Ascending aorta (tissue), 2 donors: ENCODE measurements at regions not wholly inside any gene's neighbourhood (a gene's known extent, or its start where the extent isn't known, plus 50 kb on each side); places are given as distances from the start of the nearest gene placed in this dataset.

ENCODE experiments used
- DNase-seq, 2 donors: peaks; one replicate each; pipeline ENCODE4 v3.0.0-alpha.2; 2019; ENCODE audit warnings: low spot score in 2 of 2
- H3K27ac ChIP-seq, 2 donors: fragments of 200-600 bp; sonication (generic); one replicate each; pipeline ENCODE4 v1.5.1; 2016 to 2017; ENCODE audit warnings: mild to moderate bottlenecking in 1 of 2
- H3K27me3 ChIP-seq: fragments of 200-600 bp; sonication (generic); one replicate; pipeline ENCODE4 v1.5.1; 2017
- H3K36me3 ChIP-seq, 2 donors: fragments of 200-600 bp; sonication (generic); one replicate each; pipeline ENCODE4 v1.5.1; 2016
- H3K4me1 ChIP-seq, 2 donors: fragments of 200-600 bp; sonication (generic); one replicate each; pipeline ENCODE4 v1.5.1; 2016 to 2017; ENCODE audit warnings: mild to moderate bottlenecking in 1 of 2
- H3K4me3 ChIP-seq, 2 donors: fragments of 200-600 bp; sonication (generic); one replicate each; pipeline ENCODE4 v1.5.1; 2016 to 2017; ENCODE audit warnings: mild to moderate bottlenecking in 1 of 2
- H3K9me3 ChIP-seq, 2 donors: fragments of 200-600 bp; sonication (generic); one replicate each; pipeline ENCODE4 v1.5.1; 2016
- CTCF ChIP-seq, 3 experiments: fragments of 200-600 bp in 2 of 3; fragments of 450-650 bp in 1 of 3; sonication (generic) in 2 of 3; IDR thresholded peaks; one replicate each; pipeline ENCODE4 v1.5.1; 2016 to 2019; ENCODE audit warnings: antibody characterized with exemption in 3 of 3, mild to moderate bottlenecking in 1 of 3, moderate library complexity in 1 of 3
- intact Hi-C: fragments of 100-400 bp; cut with DNase I; formaldehyde crosslinking; loops from one replicate; pipeline ENCODE4 v1.15.1; 2023

DNA sequence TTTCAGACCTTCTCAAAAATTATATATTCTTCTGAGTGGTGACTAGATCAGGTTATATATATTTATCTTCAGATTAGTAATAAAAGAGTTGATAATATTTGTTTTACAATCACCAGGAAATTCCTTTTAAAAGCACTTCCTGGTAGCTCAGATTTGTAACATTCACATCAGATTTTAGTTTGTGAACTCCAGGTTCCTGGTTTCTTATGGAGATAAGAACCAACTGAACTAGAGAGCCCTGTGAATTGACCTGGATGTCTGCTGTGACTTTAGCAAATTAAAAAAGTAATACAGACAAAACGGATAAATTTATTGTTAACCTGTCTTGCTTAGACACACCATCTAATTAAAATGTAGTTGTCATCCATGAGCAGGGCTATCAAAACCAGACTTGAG, 868.7 kb downstream of the BCL11A start:
- H3K27me3 ChIP-seq, result no peaks in the 10 kb centered on the region
- no peak overlapping the region for H3K4me3 ChIP-seq
- H3K27ac ChIP-seq, result no peak overlapping the region
- DNase-seq, result no peak
- intact Hi-C loops, result no loop called here
- no peaks in the 10 kb centered on the region for H3K9me3 ChIP-seq
- H3K36me3 ChIP-seq, result no peaks in the 10 kb centered on the region
- no peak for TF ChIP-seq CTCF (IDR thresholded peaks at IDR 0.05)
- H3K4me1 ChIP-seq, result no peaks in the 10 kb centered on the region

- Histone ChIP-seq H3K27me3 (no peaks in the 10 kb centered on the region), H3K36me3 (no peaks in the 10 kb centered on the region), H3K27ac (no peak overlapping the region), H3K4me3 (no peak overlapping the region), H3K9me3 (no peaks in the 10 kb centered on the region), H3K4me1 (no peaks in the 10 kb centered on the region)
- TF ChIP-seq CTCF (IDR thresholded peaks at IDR 0.05), result no peak
- DNase-seq, result no peak
- intact Hi-C loops, result no loop called here
Measured at GRCh38 chr2:59684116-59684770, 869.2 kb downstream of the BCL11A start.

GRCh38 chr2:59680863-59681262, 872.6 kb downstream of the BCL11A start:
- no peaks in the 10 kb centered on the region for H3K4me1 ChIP-seq
- no peak overlapping the region for H3K4me3 ChIP-seq
- no peaks in the 10 kb centered on the region for H3K9me3 ChIP-seq
- no peaks in the 10 kb centered on the region for H3K27me3 ChIP-seq
- intact Hi-C loops, result no loop called here
- no peak overlapping the region for H3K27ac ChIP-seq
- no peak for DNase-seq
- H3K36me3 ChIP-seq, result no peaks in the 10 kb centered on the region
- TF ChIP-seq CTCF (IDR thresholded peaks at IDR 0.05), result no peak

GRCh38 chr2:59677158-59677557, 876.3 kb downstream of the BCL11A start:
- Histone ChIP-seq H3K36me3 (no peaks in the 10 kb centered on the region), H3K4me3 (no peak overlapping the region), H3K27ac (no peak overlapping the region), H3K4me1 (no peaks in the 10 kb centered on the region), H3K9me3 (no peaks in the 10 kb centered on the region), H3K27me3 (no peaks in the 10 kb centered on the region)
- no peak for TF ChIP-seq CTCF (IDR thresholded peaks at IDR 0.05)
- no peak for DNase-seq
- intact Hi-C loops, result no loop called here

- no peak overlapping the region for H3K27ac ChIP-seq
- no peaks in the 10 kb centered on the region for H3K36me3 ChIP-seq
- H3K27me3 ChIP-seq, result no peaks in the 10 kb centered on the region
- no peak for TF ChIP-seq CTCF (IDR thresholded peaks at IDR 0.05)
- intact Hi-C loops, result no loop called here
- H3K4me3 ChIP-seq, result no peak overlapping the region
- DNase-seq, result no peak
- no peaks in the 10 kb centered on the region for H3K4me1 ChIP-seq
- H3K9me3 ChIP-seq, result no peaks in the 10 kb centered on the region
Measured at GRCh38 chr2:59674100-59674499, 879.4 kb downstream of the BCL11A start.

- DNase-seq, result no peak
- Histone ChIP-seq H3K36me3 (no peaks in the 10 kb centered on the region), H3K27me3 (no peaks in the 10 kb centered on the region), H3K4me1 (no peaks in the 10 kb centered on the region), H3K9me3 (no peaks in the 10 kb centered on the region), H3K4me3 (no peak overlapping the region), H3K27ac (no peak overlapping the region)
- intact Hi-C loops, result no loop called here
- no peak for TF ChIP-seq CTCF (IDR thresholded peaks at IDR 0.05)
Measured at GRCh38 chr2:59665021-59665420, 888.4 kb downstream of the BCL11A start.
